ENCODE measurements at regions not wholly inside any gene's neighbourhood (a gene's known extent, or its start where the extent isn't known, plus 50 kb on each side); places are given as distances from the start of the nearest gene placed in this dataset.

DNA sequence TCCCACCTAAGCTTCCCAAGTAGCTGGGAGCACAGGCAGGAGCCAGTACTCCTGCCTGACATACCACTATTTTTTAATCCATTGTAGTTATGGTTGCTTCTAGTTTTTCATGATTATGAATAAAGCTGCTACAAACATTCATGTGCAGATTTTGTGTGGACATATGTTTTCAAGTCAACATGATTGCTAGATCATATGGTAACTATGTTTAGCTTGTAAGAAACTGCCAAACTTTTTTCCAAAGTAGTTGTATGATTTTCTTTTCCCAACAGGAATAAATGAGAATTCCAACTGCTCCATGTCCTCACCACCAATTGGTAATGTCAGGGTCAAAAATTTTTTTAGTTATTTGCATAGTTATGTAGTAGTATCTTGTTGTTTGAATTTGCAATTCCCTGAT, 136.8 kb upstream of the THRB start:
- TF ChIP-seq CTCF (IDR thresholded peaks at IDR 0.05 in 2 of 3, conservative IDR thresholded peaks at IDR 0.05 in 1 of 3; ENCODE audit: control insufficient read depth in 2 of 3, extremely low read depth in 1 of 3, insufficient read depth in 1 of 3, low read depth in 3 of 3, low read length in 3 of 3) (no peak), EGR1 (IDR thresholded peaks at IDR 0.05; ENCODE audit: borderline replicate concordance in 1 of 2, low read depth in 2 of 2, low read length in 2 of 2) (no peak), EP300 (IDR thresholded peaks at IDR 0.05; ENCODE audit: borderline replicate concordance in 1 of 2, control insufficient read depth in 1 of 2, low read depth in 2 of 2, low read length in 2 of 2) (no peak), EZH2 (IDR thresholded peaks at IDR 0.05; ENCODE audit: borderline replicate concordance, control insufficient read depth, low read depth, low read length) (no peak)

All from GM12878 (cell line).